ENCODE measurements at regions not wholly inside any gene's neighbourhood (a gene's known extent, or its start where the extent isn't known, plus 50 kb on each side); places are given as distances from the start of the nearest gene placed in this dataset.
"Not testable (repeated sequence)": the region's sequence is repeated elsewhere in the genome, so short reads cannot be mapped to it uniquely, and the experiment has no call there.

DNA sequence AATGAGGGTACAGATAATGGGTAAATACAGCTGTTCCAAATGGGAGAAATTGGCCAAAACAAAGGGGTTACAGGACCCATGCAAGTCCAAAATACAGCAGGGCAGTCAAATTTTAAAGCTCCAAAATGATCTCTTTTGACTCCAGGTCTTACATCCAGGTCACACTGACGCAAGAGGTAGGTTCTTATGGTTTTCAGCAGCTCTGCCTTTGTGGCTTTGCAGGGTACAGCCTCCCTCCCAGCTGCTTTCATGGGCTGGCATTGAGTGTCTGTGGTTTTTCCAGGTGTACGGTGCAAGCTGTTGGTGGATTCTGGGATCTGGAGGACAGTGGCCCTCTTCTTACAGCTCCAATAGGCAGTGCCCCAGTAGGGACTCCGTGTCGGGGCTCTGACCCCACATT is 254.6 kb downstream of the RPLP1 start:
- peaks cover 35% of the 10 kb centered on the region for H3K36me3 Mint-ChIP-seq (ENCODE audit: low read depth)
- H3K4me3 Mint-ChIP-seq (ENCODE audit: low read depth); H3K27ac Mint-ChIP-seq; H3K4me1 Mint-ChIP-seq (ENCODE audit: low read depth); DNase-seq (ENCODE audit: low spot score); H3K27me3 Mint-ChIP-seq (ENCODE audit: low read depth); intact Hi-C loops (cut with micrococcal nuclease): not testable (repeated sequence)
- H3K9me3 Mint-ChIP-seq = peaks cover 39% of the 10 kb centered on the region

DNA sequence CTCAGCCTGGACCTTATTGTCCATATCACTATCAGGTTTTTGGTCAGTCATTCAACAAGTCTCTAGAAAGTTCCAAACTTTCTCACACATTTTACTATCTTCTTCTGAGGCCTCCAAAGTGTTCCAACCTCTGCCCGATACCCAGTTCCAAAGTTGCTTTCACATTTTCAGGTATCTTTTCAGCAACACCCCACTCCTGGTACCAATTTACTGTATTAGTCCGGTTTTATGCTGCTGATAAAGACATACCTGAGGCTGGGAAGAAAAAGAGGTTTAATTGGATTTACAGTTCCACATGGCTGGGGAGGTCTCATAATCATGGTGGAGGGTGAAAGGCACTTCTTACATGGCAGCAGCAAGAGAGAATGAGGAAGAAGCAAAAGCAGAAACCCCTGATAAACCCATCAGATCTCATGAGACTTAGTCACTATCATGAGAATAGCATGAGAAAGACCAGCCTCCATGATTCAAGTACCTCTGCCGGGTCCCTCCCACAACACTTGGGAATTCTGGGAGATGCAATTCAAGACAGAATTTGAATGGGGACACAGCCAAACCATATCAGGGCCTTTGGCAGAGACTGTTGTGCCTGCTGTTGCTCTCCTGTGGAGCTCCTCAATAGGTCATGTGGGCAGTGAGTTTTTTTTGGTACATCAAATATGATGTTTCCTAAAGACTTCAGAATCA is 256.0 kb downstream of the RPLP1 start:
- peaks cover 35% of the 10 kb centered on the region for H3K36me3 Mint-ChIP-seq (ENCODE audit: low read depth)
- peaks cover 39% of the 10 kb centered on the region for H3K9me3 Mint-ChIP-seq
- DNase-seq (ENCODE audit: low spot score); H3K27me3 Mint-ChIP-seq (ENCODE audit: low read depth); H3K27ac Mint-ChIP-seq; intact Hi-C loops (cut with micrococcal nuclease); H3K4me3 Mint-ChIP-seq (ENCODE audit: low read depth): not testable (repeated sequence)
- peaks cover 16% of the 10 kb centered on the region for H3K4me1 Mint-ChIP-seq (ENCODE audit: low read depth)

GRCh38 chr15:69712991-69713390 is 260.4 kb downstream of the RPLP1 start:
- Mint-ChIP-seq H3K4me3 (ENCODE audit: low read depth) (no peak overlapping the region), H3K4me1 (ENCODE audit: low read depth) (peaks cover 51% of the 10 kb centered on the region), H3K27ac (peak overlapping the region; percentile 68), H3K27me3 (ENCODE audit: low read depth) (peaks cover 5% of the 10 kb centered on the region), H3K36me3 (ENCODE audit: low read depth) (peaks cover 29% of the 10 kb centered on the region), H3K9me3 (peaks cover 31% of the 10 kb centered on the region)
- intact Hi-C loops (cut with micrococcal nuclease) = loop anchor here (5.0 to 10.0 kb wide), 5 partner anchors 36 to 552 kb away; partner anchors contain the start of gene TLE3
- no peak for DNase-seq (ENCODE audit: low spot score)

GRCh38 chr15:69713726-69714559 is 261.3 kb downstream of the RPLP1 start:
- peaks cover 20% of the 10 kb centered on the region for H3K36me3 Mint-ChIP-seq (ENCODE audit: low read depth)
- peak; percentile 83 for DNase-seq (ENCODE audit: low spot score)
- no peak overlapping the region for H3K4me3 Mint-ChIP-seq (ENCODE audit: low read depth)
- H3K9me3 Mint-ChIP-seq = peaks cover 21% of the 10 kb centered on the region
- intact Hi-C loops (cut with micrococcal nuclease) = loop anchor here (1.0 to 10.0 kb wide), 9 partner anchors 37 to 778 kb away; partner anchors contain the start of gene TLE3
- peaks cover 59% of the 10 kb centered on the region for H3K4me1 Mint-ChIP-seq (ENCODE audit: low read depth)
- peaks cover 5% of the 10 kb centered on the region for H3K27me3 Mint-ChIP-seq (ENCODE audit: low read depth)
- H3K27ac Mint-ChIP-seq = peak overlapping the region; percentile 68

DNA sequence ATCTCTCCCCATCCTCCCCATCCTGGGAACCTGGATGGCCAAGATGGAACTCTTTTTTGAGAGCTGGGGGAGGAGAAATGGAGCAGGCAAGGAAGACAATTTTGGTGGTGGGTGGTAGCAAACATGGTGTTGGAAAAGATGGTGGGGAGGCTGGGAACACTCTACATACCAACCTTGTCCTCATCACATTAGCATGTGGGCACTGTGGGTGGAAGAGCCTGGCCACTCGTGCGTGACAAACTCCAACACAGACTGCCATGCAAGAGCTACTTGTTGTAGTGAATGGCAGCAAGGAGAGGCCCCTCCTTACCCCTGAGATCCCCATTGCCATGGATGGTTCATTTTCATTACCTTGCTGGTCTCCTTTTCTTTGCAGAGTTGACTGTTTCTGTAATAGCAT is 262.6 kb downstream of the RPLP1 start:
- peaks cover 5% of the 10 kb centered on the region for H3K27me3 Mint-ChIP-seq (ENCODE audit: low read depth)
- peaks cover 70% of the 10 kb centered on the region for H3K4me1 Mint-ChIP-seq (ENCODE audit: low read depth)
- peaks cover 11% of the 10 kb centered on the region for H3K9me3 Mint-ChIP-seq
- intact Hi-C loops (cut with micrococcal nuclease) = loop anchor here (10.0 kb wide), 1 partner anchor 550 kb away; no protein-coding TSS in a partner anchor
- peak overlapping the region; percentile 52 for H3K27ac Mint-ChIP-seq
- peaks cover 12% of the 10 kb centered on the region for H3K36me3 Mint-ChIP-seq (ENCODE audit: low read depth)
- no peak for DNase-seq (ENCODE audit: low spot score)
- H3K4me3 Mint-ChIP-seq (ENCODE audit: low read depth) = peak overlapping the region; percentile 11

DNA sequence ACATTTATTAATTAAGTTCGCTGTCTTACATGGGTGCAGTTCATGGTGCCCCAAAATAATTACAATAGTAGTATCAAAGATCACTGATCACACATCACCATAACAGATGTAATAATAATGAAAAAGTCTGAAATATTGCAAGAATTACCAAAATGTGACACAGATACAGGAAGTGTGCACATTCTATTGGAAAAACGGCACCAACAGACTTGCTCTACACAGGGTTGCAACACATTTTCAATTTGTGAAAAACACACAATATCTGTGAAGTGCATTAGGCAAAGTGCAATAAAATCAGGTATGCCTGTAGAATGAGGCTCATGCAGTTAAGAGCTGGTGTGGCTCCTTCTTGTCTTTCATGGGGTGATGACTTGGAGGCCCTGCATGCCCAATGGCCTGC is 265.8 kb downstream of the RPLP1 start:
- H3K27ac Mint-ChIP-seq = no peak overlapping the region
- H3K4me1 Mint-ChIP-seq (ENCODE audit: low read depth) = peaks cover 78% of the 10 kb centered on the region
- H3K36me3 Mint-ChIP-seq (ENCODE audit: low read depth) = peaks cover 6% of the 10 kb centered on the region
- DNase-seq (ENCODE audit: low spot score) = no peak
- no peaks in the 10 kb centered on the region for H3K9me3 Mint-ChIP-seq
- H3K4me3 Mint-ChIP-seq (ENCODE audit: low read depth) = no peak overlapping the region
- H3K27me3 Mint-ChIP-seq (ENCODE audit: low read depth) = peaks cover 5% of the 10 kb centered on the region
- intact Hi-C loops (cut with micrococcal nuclease) = loop anchor here (10.0 kb wide), 1 partner anchor 546 kb away; no protein-coding TSS in a partner anchor

DNA sequence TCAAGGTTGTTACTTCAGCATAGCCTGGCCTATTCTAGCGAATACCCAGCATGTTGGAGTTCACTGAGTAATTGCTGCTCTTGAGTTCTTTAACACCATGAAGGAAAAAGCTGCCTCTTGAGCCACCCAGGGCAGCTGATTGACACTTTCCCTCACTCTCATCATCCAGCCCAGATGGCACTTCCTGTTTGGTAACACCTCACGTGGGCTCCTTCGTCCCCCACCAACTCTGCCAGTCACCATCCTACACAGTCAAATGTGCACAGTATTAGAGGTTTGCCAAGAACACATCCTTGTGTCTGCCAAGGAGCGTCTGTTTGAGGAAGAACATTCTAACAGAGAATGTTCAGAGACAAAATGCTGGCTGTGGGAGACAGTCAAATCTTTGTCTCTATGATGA is 266.3 kb downstream of the RPLP1 start:
- peaks cover 6% of the 10 kb centered on the region for H3K36me3 Mint-ChIP-seq (ENCODE audit: low read depth)
- no peaks in the 10 kb centered on the region for H3K9me3 Mint-ChIP-seq
- peaks cover 77% of the 10 kb centered on the region for H3K4me1 Mint-ChIP-seq (ENCODE audit: low read depth)
- peaks cover 8% of the 10 kb centered on the region for H3K27me3 Mint-ChIP-seq (ENCODE audit: low read depth)
- peak overlapping the region; percentile 69 for H3K27ac Mint-ChIP-seq
- no peak for DNase-seq (ENCODE audit: low spot score)
- H3K4me3 Mint-ChIP-seq (ENCODE audit: low read depth) = no peak overlapping the region
- intact Hi-C loops (cut with micrococcal nuclease) = loop anchor here (10.0 kb wide), 1 partner anchor 546 kb away; no protein-coding TSS in a partner anchor

GRCh38 chr15:69719527-69720240 is 267.1 kb downstream of the RPLP1 start:
- H3K27me3 Mint-ChIP-seq (ENCODE audit: low read depth) = peaks cover 10% of the 10 kb centered on the region
- H3K27ac Mint-ChIP-seq = no peak overlapping the region
- peaks cover 73% of the 10 kb centered on the region for H3K4me1 Mint-ChIP-seq (ENCODE audit: low read depth)
- peaks cover 6% of the 10 kb centered on the region for H3K36me3 Mint-ChIP-seq (ENCODE audit: low read depth)
- H3K4me3 Mint-ChIP-seq (ENCODE audit: low read depth) = no peak overlapping the region
- DNase-seq (ENCODE audit: low spot score) = peak; percentile 55
- H3K9me3 Mint-ChIP-seq = no peaks in the 10 kb centered on the region
- intact Hi-C loops (cut with micrococcal nuclease) = loop anchor here (5.0 to 10.0 kb wide), 3 partner anchors 147 to 545 kb away; no protein-coding TSS in a partner anchor

- Mint-ChIP-seq H3K4me3 (ENCODE audit: low read depth) (no peak overlapping the region), H3K27me3 (ENCODE audit: low read depth) (peaks cover 13% of the 10 kb centered on the region), H3K27ac (no peak overlapping the region), H3K9me3 (no peaks in the 10 kb centered on the region), H3K36me3 (ENCODE audit: low read depth) (peaks cover 6% of the 10 kb centered on the region), H3K4me1 (ENCODE audit: low read depth) (peaks cover 73% of the 10 kb centered on the region)
- intact Hi-C loops (cut with micrococcal nuclease) = loop anchor here (5.0 to 10.0 kb wide), 2 partner anchors 148 to 254 kb away; no protein-coding TSS in a partner anchor
- no peak for DNase-seq (ENCODE audit: low spot score)
Measured at GRCh38 chr15:69720536-69720935, 267.9 kb downstream of the RPLP1 start.

- no peak for DNase-seq (ENCODE audit: low spot score)
- no peak overlapping the region for H3K4me3 Mint-ChIP-seq (ENCODE audit: low read depth)
- H3K36me3 Mint-ChIP-seq (ENCODE audit: low read depth) = no peaks in the 10 kb centered on the region
- peaks cover 15% of the 10 kb centered on the region for H3K27me3 Mint-ChIP-seq (ENCODE audit: low read depth)
- peaks cover 68% of the 10 kb centered on the region for H3K4me1 Mint-ChIP-seq (ENCODE audit: low read depth)
- H3K9me3 Mint-ChIP-seq = no peaks in the 10 kb centered on the region
- intact Hi-C loops (cut with micrococcal nuclease) = loop anchor here (5.0 to 10.0 kb wide), 2 partner anchors 151 to 252 kb away; no protein-coding TSS in a partner anchor
- H3K27ac Mint-ChIP-seq = no peak overlapping the region
Measured at GRCh38 chr15:69722924-69723323, 270.3 kb downstream of the RPLP1 start.

DNA sequence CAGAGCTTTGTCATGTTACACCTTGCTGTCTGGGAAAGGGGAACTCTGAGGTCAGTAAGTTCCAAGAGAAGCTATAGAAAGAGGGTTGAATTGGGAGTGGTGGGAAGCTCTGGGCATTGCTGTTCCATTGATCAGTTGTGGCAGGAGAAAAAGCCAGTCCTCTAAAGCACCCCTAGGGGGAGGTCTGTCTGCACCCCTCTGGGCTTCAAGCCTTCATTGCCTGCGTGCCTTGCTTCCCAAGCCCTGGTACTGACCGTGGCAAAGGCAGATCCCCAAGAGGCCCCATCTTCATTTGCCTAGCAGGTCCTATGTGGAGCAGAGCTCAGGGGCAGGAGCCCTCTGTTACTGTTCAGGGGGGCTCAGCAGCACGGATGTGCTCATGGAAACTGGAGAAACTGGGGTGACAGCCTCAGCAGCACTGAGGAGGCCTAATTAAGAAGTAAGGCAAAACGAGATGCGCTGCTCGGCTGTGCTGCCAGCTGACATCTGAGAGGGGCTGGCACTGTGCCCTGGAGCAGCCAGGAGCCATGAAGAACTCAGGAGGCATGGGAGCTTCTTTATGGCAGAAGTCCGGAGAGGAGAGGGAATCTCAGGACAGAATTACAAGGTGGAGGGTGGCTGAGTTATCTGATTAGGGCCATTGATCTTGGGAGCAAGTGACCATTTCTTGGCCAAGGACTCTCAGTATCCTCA is 270.9 kb downstream of the RPLP1 start:
- H3K36me3 Mint-ChIP-seq (ENCODE audit: low read depth) = no peaks in the 10 kb centered on the region
- DNase-seq (ENCODE audit: low spot score) = no peak
- H3K4me1 Mint-ChIP-seq (ENCODE audit: low read depth) = peaks cover 63% of the 10 kb centered on the region
- intact Hi-C loops (cut with micrococcal nuclease) = loop anchor here (5.0 to 10.0 kb wide), 2 partner anchors 151 to 251 kb away; no protein-coding TSS in a partner anchor
- H3K27ac Mint-ChIP-seq = no peak overlapping the region
- H3K9me3 Mint-ChIP-seq = no peaks in the 10 kb centered on the region
- H3K4me3 Mint-ChIP-seq (ENCODE audit: low read depth) = no peak overlapping the region
- peaks cover 15% of the 10 kb centered on the region for H3K27me3 Mint-ChIP-seq (ENCODE audit: low read depth)

DNA sequence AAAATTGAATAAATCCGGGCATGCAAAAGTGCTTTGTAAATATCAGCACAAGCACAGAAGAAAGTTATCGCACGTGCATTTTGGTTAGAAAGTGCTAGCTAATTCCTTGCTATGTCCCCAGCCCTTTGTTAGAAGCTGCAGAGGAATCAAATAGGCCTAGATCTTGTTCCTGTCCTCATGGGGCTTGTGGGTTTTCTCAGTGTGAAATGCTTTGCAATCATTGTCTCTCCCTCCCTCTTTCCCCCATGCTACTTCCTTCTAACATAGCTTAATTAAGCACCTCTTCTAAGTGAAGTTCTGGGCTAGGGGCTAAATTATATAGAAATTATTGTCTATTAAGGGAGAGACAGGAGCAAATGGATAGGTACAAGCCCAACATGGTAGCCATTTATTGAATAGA is 271.7 kb downstream of the RPLP1 start:
- DNase-seq (ENCODE audit: low spot score) = no peak
- H3K36me3 Mint-ChIP-seq (ENCODE audit: low read depth) = no peaks in the 10 kb centered on the region
- peaks cover 15% of the 10 kb centered on the region for H3K27me3 Mint-ChIP-seq (ENCODE audit: low read depth)
- H3K27ac Mint-ChIP-seq = no peak overlapping the region
- peaks cover 65% of the 10 kb centered on the region for H3K4me1 Mint-ChIP-seq (ENCODE audit: low read depth)
- no peak overlapping the region for H3K4me3 Mint-ChIP-seq (ENCODE audit: low read depth)
- no peaks in the 10 kb centered on the region for H3K9me3 Mint-ChIP-seq
- intact Hi-C loops (cut with micrococcal nuclease) = loop anchor here (5.0 to 10.0 kb wide), 2 partner anchors 152 to 250 kb away; no protein-coding TSS in a partner anchor
